ENCODE measurements at regions not wholly inside any gene's neighbourhood (a gene's known extent, or its start where the extent isn't known, plus 50 kb on each side); places are given as distances from the start of the nearest gene placed in this dataset.

GRCh38 chr18:10209302-10209701, 245.1 kb upstream of the APCDD1 start:
- no peak for TF ChIP-seq CTCF (IDR thresholded peaks at IDR 0.05; ENCODE audit: low read depth, low read length, poor library complexity, severe bottlenecking)
- TF ChIP-seq EZH2phosphoT487 (IDR thresholded peaks at IDR 0.05; ENCODE audit: borderline replicate concordance, low read length), result no peak
